ENCODE measurements at regions not wholly inside any gene's neighbourhood (a gene's known extent, or its start where the extent isn't known, plus 50 kb on each side); places are given as distances from the start of the nearest gene placed in this dataset.

GRCh38 chr6:106766201-106766600, 136.8 kb downstream of the QRSL1 start (continued):
- TF ChIP-seq NR0B1 (IDR thresholded peaks at IDR 0.05; ENCODE audit: partially characterized antibody) (no peak), POLR2G (IDR thresholded peaks at IDR 0.05; ENCODE audit: low read depth, low read length) (no peak), FOXP4 (CRISPR knock-in tag; IDR thresholded peaks at IDR 0.05; ENCODE audit: borderline replicate concordance) (no peak)

GRCh38 chr6:106765496-106765895, 136.1 kb downstream of the QRSL1 start:
- no peaks in the 10 kb centered on the region for H3K36me3 ChIP-seq (ENCODE audit: control insufficient read depth, insufficient read depth, low read length)
- peaks cover 5 to 17% of the 10 kb centered on the region in 2 experiments; a peak in 2 of 5 replicates for H3K4me1 ChIP-seq (replicated peaks in 1 of 2; ENCODE audit: control insufficient read depth in 2 of 2, insufficient read depth in 2 of 2, low read length in 2 of 2)
- in situ Hi-C loops (cut with MboI): no loop called here
- no peak overlapping the region for H3K4me3 ChIP-seq
- BruUV-seq (replicated peaks): no TSS peak
- H3K79me2 ChIP-seq (ENCODE audit: control insufficient read depth, insufficient read depth, low read length): no peaks in the 10 kb centered on the region
- ChIA-PET POLR2A (no interaction called here), CTCF (ENCODE audit: low intra/inter-chr PET ratio) (no interaction called here)
- DNase-seq (ENCODE audit: extremely low read depth in 1 of 4, low spot score in 3 of 4) (no peak), ATAC-seq (no peak), FAIRE-seq (no peak)
- no peaks in the 10 kb centered on the region for H3K9me1 ChIP-seq (ENCODE audit: control insufficient read depth, insufficient read depth, low read length)
- no peak overlapping the region for H3K4me2 ChIP-seq (ENCODE audit: insufficient read depth, low read length)
- WGBS (ENCODE audit: insufficient coverage, low coverage, missing lambda C conversion rate): 55% methylated on average over 2 of the region's 2 CpGs
- no peaks in the 10 kb centered on the region for H3K9me3 ChIP-seq (replicated peaks; ENCODE audit: control insufficient read depth, insufficient read depth, low read depth, low read length)
- H2AFZ ChIP-seq (ENCODE audit: low read depth, low read length): no peak overlapping the region
- no peak overlapping the region for H3K9ac ChIP-seq (ENCODE audit: insufficient read depth in 1 of 2, low read depth in 2 of 2, low read length in 2 of 2)
- no peaks in the 10 kb centered on the region for H3K27me3 ChIP-seq (ENCODE audit: control insufficient read depth in 2 of 2, insufficient read depth in 2 of 2, low read length in 2 of 2)
- H4K20me1 ChIP-seq (replicated peaks; ENCODE audit: control insufficient read depth, insufficient read depth, low read length): no peaks in the 10 kb centered on the region
- no peak overlapping the region for H3K27ac ChIP-seq (ENCODE audit: extremely low read depth, low read depth, low read length)
- intact Hi-C loops (cut with micrococcal nuclease): no loop called here
- TF ChIP-seq CREBBP (IDR thresholded peaks at IDR 0.05; ENCODE audit: low read depth, low read length): no peak
- no peak for TF ChIP-seq ZNF449 (CRISPR knock-in tag; IDR thresholded peaks at IDR 0.05)
- no peak for TF ChIP-seq RFX5 (IDR thresholded peaks at IDR 0.05; ENCODE audit: low read depth, low read length)
- TF ChIP-seq MAFK (IDR thresholded peaks at IDR 0.05; ENCODE audit: low read length): no peak
- TF ChIP-seq PCBP1 (IDR thresholded peaks at IDR 0.05; ENCODE audit: low read depth, low read length, poor library complexity, severe bottlenecking): no peak
- no peak for TF ChIP-seq ZKSCAN3 (CRISPR knock-in tag; IDR thresholded peaks at IDR 0.05)
- no peak for TF ChIP-seq PKNOX1 (IDR thresholded peaks at IDR 0.05)
- TF ChIP-seq SIN3B (IDR thresholded peaks at IDR 0.05; ENCODE audit: low read depth): no peak
- TF ChIP-seq SNRNP70 (optimal IDR thresholded peaks at IDR 0.05; ENCODE audit: low read depth, low read length): no peak
- TF ChIP-seq CTCF (IDR thresholded peaks at IDR 0.05 in 2 of 3, conservative IDR thresholded peaks at IDR 0.05 in 1 of 3; ENCODE audit: insufficient read depth in 2 of 3, low read depth in 1 of 3, low read length in 3 of 3): no peak

Data from K562 (cell line).